HUDEP-2 (cell line): ENCODE measurements at regions not wholly inside any gene's neighbourhood (a gene's known extent, or its start where the extent isn't known, plus 50 kb on each side); places are given as distances from the start of the nearest gene placed in this dataset.
"Not testable (repeated sequence)": the region's sequence is repeated elsewhere in the genome, so short reads cannot be mapped to it uniquely, and the experiment has no call there.

ENCODE experiments used
- DNase-seq, 76 experiments: peaks; one replicate each; lab custom pipeline; 2025; ENCODE audit not compliant: unreplicated experiment in 76 of 76; lab: John Stamatoyannopoulos, UW

- no peak for DNase-seq
These were observed 657.3 kb upstream of the PFKP start for GRCh38 chr10:2410049-2410448.

GRCh38 chr10:2401459-2401858, 664.1 kb upstream of the ADARB2 start:
- DNase-seq = no peak

- DNase-seq = no peak
These were observed 662.2 kb upstream of the ADARB2 start for GRCh38 chr10:2399482-2399881.

GRCh38 chr10:2392145-2392812, 655.0 kb upstream of the ADARB2 start:
- no peak for DNase-seq

GRCh38 chr10:2387672-2388071, 650.3 kb upstream of the ADARB2 start:
- no peak for DNase-seq

GRCh38 chr10:2387261-2387660, 649.9 kb upstream of the ADARB2 start:
- no peak for DNase-seq

GRCh38 chr10:2380218-2380617, 642.9 kb upstream of the ADARB2 start:
- no peak for DNase-seq

GRCh38 chr10:2367083-2367482, 629.8 kb upstream of the ADARB2 start:
- DNase-seq = no peak

GRCh38 chr10:2366264-2366931, 629.1 kb upstream of the ADARB2 start:
- no peak for DNase-seq

GRCh38 chr10:2362331-2362730, 625.0 kb upstream of the ADARB2 start:
- DNase-seq = no peak

GRCh38 chr10:2358586-2358985, 621.3 kb upstream of the ADARB2 start:
- no peak for DNase-seq

- DNase-seq = no peak
These were observed 619.3 kb upstream of the ADARB2 start for GRCh38 chr10:2356670-2357069.

GRCh38 chr10:2351566-2351965, 614.2 kb upstream of the ADARB2 start:
- DNase-seq = no peak

- DNase-seq = no peak
These were observed 604.9 kb upstream of the ADARB2 start for GRCh38 chr10:2342206-2342605.

GRCh38 chr10:2340831-2341647, 603.7 kb upstream of the ADARB2 start:
- DNase-seq = no peak

- no peak for DNase-seq
These were observed 598.3 kb upstream of the ADARB2 start for GRCh38 chr10:2335626-2336025.

- DNase-seq = no peak
These were observed 597.2 kb upstream of the ADARB2 start for GRCh38 chr10:2334575-2334974.

- DNase-seq = no peak
These were observed 591.8 kb upstream of the ADARB2 start for GRCh38 chr10:2329082-2329481.

- no peak for DNase-seq
These were observed 589.1 kb upstream of the ADARB2 start for GRCh38 chr10:2326411-2326810.

GRCh38 chr10:2315045-2315485, 577.7 kb upstream of the ADARB2 start:
- DNase-seq = not testable (repeated sequence)

- DNase-seq = no peak
These were observed 568.8 kb upstream of the ADARB2 start for GRCh38 chr10:2306081-2306480.

GRCh38 chr10:2303169-2303568, 565.8 kb upstream of the ADARB2 start:
- DNase-seq = no peak
